Mammary epithelial cell (primary cell): ENCODE measurements at regions not wholly inside any gene's neighbourhood (a gene's known extent, or its start where the extent isn't known, plus 50 kb on each side); places are given as distances from the start of the nearest gene placed in this dataset.

Source experiments
- EZH2 ChIP-seq: IDR thresholded peaks from 2 replicates; pipeline ENCODE4 v1.6.1; 2012; ENCODE audit warnings: low read length, inconsistent platforms, borderline replicate concordance
- TF ChIP-seq, protein P1 (sequence below), 2 donors: IDR thresholded peaks in 1 of 2; conservative IDR thresholded peaks in 1 of 2; 2 replicates each; pipeline ENCODE4 v1.5.1; 2011 to 2012; ENCODE audit warnings: inconsistent platforms in 2 of 2, low read length in 2 of 2, mild to moderate bottlenecking in 2 of 2, control low read depth in 1 of 2, low read depth in 1 of 2; ENCODE audit not compliant: insufficient read depth in 1 of 2; ENCODE audit errors: extremely low read depth in 1 of 2

DNA sequence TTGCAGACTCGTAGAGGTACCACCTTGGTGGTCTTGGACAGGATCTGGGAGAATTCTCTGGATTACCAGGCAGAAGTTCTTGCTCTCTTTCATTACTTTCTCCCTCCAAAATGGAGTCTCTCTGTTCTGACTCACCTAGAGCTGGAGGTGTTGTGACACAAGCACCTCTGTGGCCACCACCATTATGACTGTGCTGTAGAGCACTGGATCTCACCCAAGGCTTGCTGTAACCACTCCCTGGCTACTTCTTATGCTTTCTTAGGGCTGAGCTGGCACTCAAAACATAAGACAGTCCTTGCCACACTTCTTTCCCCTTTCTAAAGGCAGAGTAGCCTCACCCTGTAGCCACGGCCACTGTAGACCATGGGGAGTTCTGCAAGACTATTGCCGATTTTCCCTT, 296.6 kb upstream of the DIPK2B start:
- TF ChIP-seq, protein P1, sequence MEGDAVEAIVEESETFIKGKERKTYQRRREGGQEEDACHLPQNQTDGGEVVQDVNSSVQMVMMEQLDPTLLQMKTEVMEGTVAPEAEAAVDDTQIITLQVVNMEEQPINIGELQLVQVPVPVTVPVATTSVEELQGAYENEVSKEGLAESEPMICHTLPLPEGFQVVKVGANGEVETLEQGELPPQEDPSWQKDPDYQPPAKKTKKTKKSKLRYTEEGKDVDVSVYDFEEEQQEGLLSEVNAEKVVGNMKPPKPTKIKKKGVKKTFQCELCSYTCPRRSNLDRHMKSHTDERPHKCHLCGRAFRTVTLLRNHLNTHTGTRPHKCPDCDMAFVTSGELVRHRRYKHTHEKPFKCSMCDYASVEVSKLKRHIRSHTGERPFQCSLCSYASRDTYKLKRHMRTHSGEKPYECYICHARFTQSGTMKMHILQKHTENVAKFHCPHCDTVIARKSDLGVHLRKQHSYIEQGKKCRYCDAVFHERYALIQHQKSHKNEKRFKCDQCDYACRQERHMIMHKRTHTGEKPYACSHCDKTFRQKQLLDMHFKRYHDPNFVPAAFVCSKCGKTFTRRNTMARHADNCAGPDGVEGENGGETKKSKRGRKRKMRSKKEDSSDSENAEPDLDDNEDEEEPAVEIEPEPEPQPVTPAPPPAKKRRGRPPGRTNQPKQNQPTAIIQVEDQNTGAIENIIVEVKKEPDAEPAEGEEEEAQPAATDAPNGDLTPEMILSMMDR (conservative IDR thresholded peaks at IDR 0.05 in 1 of 2, IDR thresholded peaks at IDR 0.05 in 1 of 2; ENCODE audit: extremely low read depth in 1 of 2, insufficient read depth in 1 of 2, low read depth in 1 of 2, low read length in 2 of 2), result no peak
- TF ChIP-seq EZH2, result no peak
